SK-N-SH treated with all-trans-retinoic acid at 6 μM for 48 hours (cell line): ENCODE measurements at regions not wholly inside any gene's neighbourhood (a gene's known extent, or its start where the extent isn't known, plus 50 kb on each side); places are given as distances from the start of the nearest gene placed in this dataset.

Experiments
- ATAC-seq: fragments of 200-7000 bp; cut with Tn5 transposase; 3 replicates; pipeline ENCODE4 v1.9.1; 2020; ENCODE audit warnings: mild to moderate bottlenecking, moderate library complexity
- ARNTL ChIP-seq: fragments of 450-650 bp; formaldehyde crosslinking; IDR thresholded peaks from 2 replicates; pipeline ENCODE4 v1.5.0; 2020; ENCODE audit warnings: low read depth, mild to moderate bottlenecking, moderate library complexity, borderline replicate concordance
- BACH2 ChIP-seq: fragments of 250-450 bp; sonication (Bioruptor Pico); IDR thresholded peaks from 2 replicates; pipeline ENCODE4 v1.9.0; 2021; ENCODE audit warnings: mild to moderate bottlenecking, borderline replicate concordance
- CSDC2 ChIP-seq: fragments of 250-450 bp; sonication (Bioruptor Pico); IDR thresholded peaks from 2 replicates; pipeline ENCODE4 v1.5.0; 2020; ENCODE audit warnings: mild to moderate bottlenecking, moderate library complexity
- ESRRG ChIP-seq: fragments of 250-450 bp; sonication (Bioruptor Pico); IDR thresholded peaks from 2 replicates; pipeline ENCODE4 v1.6.1; 2021; ENCODE audit warnings: mild to moderate bottlenecking
- GLIS3 ChIP-seq: fragments of 250-450 bp; sonication (Bioruptor Pico); IDR thresholded peaks from 2 replicates; pipeline ENCODE4 v1.5.0; 2020; ENCODE audit warnings: mild to moderate bottlenecking, moderate library complexity
- ISL1 ChIP-seq: fragments of 250-450 bp; sonication (Bioruptor Pico); IDR thresholded peaks from 2 replicates; pipeline ENCODE4 v2.1.2; 2022; ENCODE audit warnings: mild to moderate bottlenecking, moderate library complexity
- OSR1 ChIP-seq: fragments of 250-450 bp; sonication (Bioruptor Pico); IDR thresholded peaks from 2 replicates; pipeline ENCODE4 v1.8.0; 2022; ENCODE audit warnings: moderate library complexity, mild to moderate bottlenecking, inconsistent platforms
- PPARA ChIP-seq: fragments of 250-450 bp; sonication (Bioruptor Pico); IDR thresholded peaks from 2 replicates; pipeline ENCODE4 v1.5.0; 2020; ENCODE audit warnings: mild to moderate bottlenecking, borderline replicate concordance
- RARB ChIP-seq: fragments of 250-450 bp; sonication (Bioruptor Pico); IDR thresholded peaks from 2 replicates; pipeline ENCODE4 v1.8.0; 2021; ENCODE audit warnings: mild to moderate bottlenecking, moderate library complexity
- SNAI2 ChIP-seq: fragments of 250-450 bp; sonication (Bioruptor Pico); IDR thresholded peaks from 2 replicates; pipeline ENCODE4 v1.5.0; 2020; ENCODE audit warnings: mild to moderate bottlenecking, moderate library complexity
- TCF4 ChIP-seq: fragments of 250-450 bp; sonication (Bioruptor Pico); IDR thresholded peaks from 2 replicates; pipeline ENCODE4 v1.8.0; 2021; ENCODE audit warnings: mild to moderate bottlenecking, moderate library complexity, borderline replicate concordance
- TOX ChIP-seq: fragments of 250-450 bp; sonication (Bioruptor Pico); IDR thresholded peaks from 2 replicates; pipeline ENCODE4 v1.8.0; 2021; ENCODE audit warnings: mild to moderate bottlenecking, moderate library complexity, borderline replicate concordance
- ZC3H10 ChIP-seq: fragments of 250-450 bp; sonication (Bioruptor Pico); IDR thresholded peaks from 2 replicates; pipeline ENCODE4 v1.5.1; 2021; ENCODE audit warnings: mild to moderate bottlenecking, moderate library complexity
- ZFP3 ChIP-seq: fragments of 250-450 bp; sonication (Bioruptor Pico); IDR thresholded peaks from 2 replicates; pipeline ENCODE4 v1.5.0; 2020; ENCODE audit warnings: mild to moderate bottlenecking, moderate library complexity
- ZFP30 ChIP-seq: fragments of 450-650 bp; formaldehyde crosslinking; IDR thresholded peaks from 2 replicates; pipeline ENCODE4 v1.5.0; 2022; ENCODE audit warnings: mild to moderate bottlenecking, moderate library complexity
- ZNF565 ChIP-seq: fragments of 450-650 bp; formaldehyde crosslinking; conservative IDR thresholded peaks from 2 replicates; pipeline ENCODE4 v1.5.0; 2020; ENCODE audit warnings: low read depth, mild to moderate bottlenecking, moderate library complexity
- ZNF70 ChIP-seq: fragments of 450-650 bp; formaldehyde crosslinking; IDR thresholded peaks from 2 replicates; pipeline ENCODE4 v1.5.0; 2020; ENCODE audit warnings: mild to moderate bottlenecking, moderate library complexity
- ZNF8 ChIP-seq: fragments of 450-650 bp; formaldehyde crosslinking; IDR thresholded peaks from 2 replicates; pipeline ENCODE4 v1.5.0; 2020; ENCODE audit warnings: mild to moderate bottlenecking, moderate library complexity
- TF ChIP-seq, protein P1 (sequence below): fragments of 250-450 bp; sonication (Bioruptor Pico); IDR thresholded peaks from 2 replicates; pipeline ENCODE4 v1.5.1; 2021; ENCODE audit warnings: mild to moderate bottlenecking, moderate library complexity
- TF ChIP-seq, protein P2 (sequence below): fragments of 250-450 bp; sonication (Bioruptor Pico); IDR thresholded peaks from 2 replicates; pipeline ENCODE4 v1.5.1; 2020; ENCODE audit warnings: low read depth, mild to moderate bottlenecking, moderate library complexity
- TF ChIP-seq, protein P3 (sequence below): fragments of 250-450 bp; sonication (Bioruptor Pico); IDR thresholded peaks from 2 replicates; pipeline ENCODE4 v1.8.0; 2021; ENCODE audit warnings: low read depth, mild to moderate bottlenecking, moderate library complexity, borderline replicate concordance
- TF ChIP-seq, protein P4 (sequence below): fragments of 250-450 bp; sonication (Bioruptor Pico); IDR thresholded peaks from 2 replicates; pipeline ENCODE4 v1.8.0; 2020; ENCODE audit warnings: mild to moderate bottlenecking, moderate library complexity, borderline replicate concordance
- TF ChIP-seq, protein P5 (sequence below): fragments of 250-450 bp; sonication (Bioruptor Pico); IDR thresholded peaks from 2 replicates; pipeline ENCODE4 v1.5.0; 2020; ENCODE audit warnings: mild to moderate bottlenecking, moderate library complexity

DNA sequence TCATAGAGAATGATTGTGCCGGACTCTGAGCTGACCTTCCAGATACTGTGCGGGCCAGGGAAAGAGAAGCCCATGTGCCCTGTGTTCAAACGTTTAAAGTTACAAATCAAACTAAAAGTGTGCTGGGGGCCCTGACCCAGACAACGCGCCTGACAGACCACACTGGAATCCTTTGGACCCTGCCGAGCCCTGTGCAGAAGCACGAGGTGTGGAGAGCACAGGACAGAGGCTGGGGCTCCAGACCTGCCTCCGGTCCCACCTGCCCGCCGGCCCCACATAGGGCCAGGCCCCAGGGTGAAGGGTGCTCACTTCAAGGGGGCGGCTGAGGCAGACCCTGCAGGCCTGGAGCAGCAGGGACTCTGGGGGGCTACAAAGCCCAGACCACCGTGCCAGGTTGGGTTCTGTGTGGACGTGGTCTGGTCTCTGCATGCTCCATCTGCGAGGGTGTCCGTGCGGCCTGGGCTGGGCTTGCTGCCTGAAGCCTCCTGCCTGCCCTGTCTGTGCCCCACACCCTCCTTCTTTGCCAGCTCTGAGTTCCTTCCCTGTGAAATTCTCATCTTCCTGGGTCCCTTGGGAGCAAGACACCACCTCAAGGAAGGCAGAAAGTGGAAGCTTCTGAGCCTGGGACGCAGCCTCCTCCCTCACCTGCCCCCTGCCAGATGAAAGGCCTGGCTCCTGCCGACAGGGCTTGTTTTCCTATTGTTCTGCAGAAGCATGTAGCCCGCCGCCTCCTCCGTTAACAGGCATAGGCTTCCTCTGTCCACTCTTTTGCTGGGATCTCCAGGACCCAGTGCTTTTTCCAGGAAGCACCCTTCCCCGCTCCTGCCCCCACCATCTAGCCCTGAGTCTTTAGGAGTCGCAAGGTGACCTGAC lies 186.2 kb downstream of the ERMARD start:
- no peak for TF ChIP-seq ZNF8 (CRISPR knock-in tag)
- TF ChIP-seq RARB (CRISPR knock-in tag): no peak
- no peak for TF ChIP-seq ZNF70 (CRISPR knock-in tag)
- TF ChIP-seq CSDC2 (CRISPR knock-in tag): no peak
- no peak for TF ChIP-seq ISL1 (CRISPR knock-in tag)
- TF ChIP-seq SNAI2 (CRISPR knock-in tag): no peak
- TF ChIP-seq TOX (CRISPR knock-in tag): no peak
- TF ChIP-seq ZC3H10 (CRISPR knock-in tag): no peak
- TF ChIP-seq ZNF565: no peak
- TF ChIP-seq PPARA (CRISPR knock-in tag): no peak
- TF ChIP-seq, protein P1, sequence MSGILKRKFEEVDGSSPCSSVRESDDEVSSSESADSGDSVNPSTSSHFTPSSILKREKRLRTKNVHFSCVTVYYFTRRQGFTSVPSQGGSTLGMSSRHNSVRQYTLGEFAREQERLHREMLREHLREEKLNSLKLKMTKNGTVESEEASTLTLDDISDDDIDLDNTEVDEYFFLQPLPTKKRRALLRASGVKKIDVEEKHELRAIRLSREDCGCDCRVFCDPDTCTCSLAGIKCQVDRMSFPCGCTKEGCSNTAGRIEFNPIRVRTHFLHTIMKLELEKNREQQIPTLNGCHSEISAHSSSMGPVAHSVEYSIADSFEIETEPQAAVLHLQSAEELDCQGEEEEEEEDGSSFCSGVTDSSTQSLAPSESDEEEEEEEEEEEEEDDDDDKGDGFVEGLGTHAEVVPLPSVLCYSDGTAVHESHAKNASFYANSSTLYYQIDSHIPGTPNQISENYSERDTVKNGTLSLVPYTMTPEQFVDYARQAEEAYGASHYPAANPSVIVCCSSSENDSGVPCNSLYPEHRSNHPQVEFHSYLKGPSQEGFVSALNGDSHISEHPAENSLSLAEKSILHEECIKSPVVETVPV (CRISPR knock-in tag): no peak
- no peak for TF ChIP-seq GLIS3 (CRISPR knock-in tag)
- no peak for TF ChIP-seq ESRRG (CRISPR knock-in tag)
- no peak for TF ChIP-seq TCF4 (CRISPR knock-in tag)
- TF ChIP-seq, protein P2, sequence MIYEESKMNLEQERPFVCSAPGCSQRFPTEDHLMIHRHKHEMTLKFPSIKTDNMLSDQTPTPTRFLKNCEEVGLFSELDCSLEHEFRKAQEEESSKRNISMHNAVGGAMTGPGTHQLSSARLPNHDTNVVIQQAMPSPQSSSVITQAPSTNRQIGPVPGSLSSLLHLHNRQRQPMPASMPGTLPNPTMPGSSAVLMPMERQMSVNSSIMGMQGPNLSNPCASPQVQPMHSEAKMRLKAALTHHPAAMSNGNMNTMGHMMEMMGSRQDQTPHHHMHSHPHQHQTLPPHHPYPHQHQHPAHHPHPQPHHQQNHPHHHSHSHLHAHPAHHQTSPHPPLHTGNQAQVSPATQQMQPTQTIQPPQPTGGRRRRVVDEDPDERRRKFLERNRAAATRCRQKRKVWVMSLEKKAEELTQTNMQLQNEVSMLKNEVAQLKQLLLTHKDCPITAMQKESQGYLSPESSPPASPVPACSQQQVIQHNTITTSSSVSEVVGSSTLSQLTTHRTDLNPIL: no peak
- no peak for TF ChIP-seq BACH2 (CRISPR knock-in tag)
- no peak for TF ChIP-seq OSR1 (CRISPR knock-in tag)
- no peak for TF ChIP-seq ZFP3 (CRISPR knock-in tag)
- TF ChIP-seq ARNTL (CRISPR knock-in tag): no peak
- TF ChIP-seq, protein P3, sequence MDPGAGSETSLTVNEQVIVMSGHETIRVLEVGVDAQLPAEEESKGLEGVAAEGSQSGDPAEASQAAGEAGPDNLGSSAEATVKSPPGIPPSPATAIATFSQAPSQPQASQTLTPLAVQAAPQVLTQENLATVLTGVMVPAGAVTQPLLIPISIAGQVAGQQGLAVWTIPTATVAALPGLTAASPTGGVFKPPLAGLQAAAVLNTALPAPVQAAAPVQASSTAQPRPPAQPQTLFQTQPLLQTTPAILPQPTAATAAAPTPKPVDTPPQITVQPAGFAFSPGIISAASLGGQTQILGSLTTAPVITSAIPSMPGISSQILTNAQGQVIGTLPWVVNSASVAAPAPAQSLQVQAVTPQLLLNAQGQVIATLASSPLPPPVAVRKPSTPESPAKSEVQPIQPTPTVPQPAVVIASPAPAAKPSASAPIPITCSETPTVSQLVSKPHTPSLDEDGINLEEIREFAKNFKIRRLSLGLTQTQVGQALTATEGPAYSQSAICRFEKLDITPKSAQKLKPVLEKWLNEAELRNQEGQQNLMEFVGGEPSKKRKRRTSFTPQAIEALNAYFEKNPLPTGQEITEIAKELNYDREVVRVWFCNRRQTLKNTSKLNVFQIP (CRISPR knock-in tag): no peak
- no peak for ATAC-seq

DNA sequence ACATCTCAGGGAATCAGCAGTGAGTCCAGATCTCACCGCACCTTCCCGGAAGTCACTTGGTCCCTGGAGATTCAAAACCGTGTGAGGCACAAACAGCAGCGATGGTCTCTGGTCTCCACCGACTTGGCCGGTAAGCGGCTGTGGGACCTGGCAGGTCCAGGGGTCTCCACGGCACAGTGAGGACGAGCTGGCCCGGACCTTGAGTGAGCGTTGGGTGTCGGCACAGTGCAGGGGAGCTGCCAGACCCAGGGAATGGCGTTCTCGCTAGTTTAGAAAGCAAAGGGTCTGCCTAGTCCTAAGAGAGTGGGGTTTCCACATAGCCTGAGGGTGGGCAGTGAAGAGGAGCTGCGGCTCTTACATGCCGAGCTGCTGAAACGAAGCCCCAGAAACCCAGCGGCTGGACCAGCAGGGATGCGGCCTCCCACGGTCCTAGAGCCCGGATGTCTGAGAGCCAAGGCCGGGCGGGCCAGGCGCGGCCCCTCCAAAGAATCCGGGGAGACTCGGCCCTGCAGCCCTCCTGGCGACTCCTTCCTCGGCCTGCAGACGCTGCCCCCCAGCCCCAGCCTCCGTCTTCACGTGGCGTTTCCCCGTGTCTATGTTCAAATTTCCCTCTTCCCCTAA lies 185.0 kb downstream of the ERMARD start:
- TF ChIP-seq ARNTL (CRISPR knock-in tag): no peak
- TF ChIP-seq ZNF565: no peak
- TF ChIP-seq, protein P4, sequence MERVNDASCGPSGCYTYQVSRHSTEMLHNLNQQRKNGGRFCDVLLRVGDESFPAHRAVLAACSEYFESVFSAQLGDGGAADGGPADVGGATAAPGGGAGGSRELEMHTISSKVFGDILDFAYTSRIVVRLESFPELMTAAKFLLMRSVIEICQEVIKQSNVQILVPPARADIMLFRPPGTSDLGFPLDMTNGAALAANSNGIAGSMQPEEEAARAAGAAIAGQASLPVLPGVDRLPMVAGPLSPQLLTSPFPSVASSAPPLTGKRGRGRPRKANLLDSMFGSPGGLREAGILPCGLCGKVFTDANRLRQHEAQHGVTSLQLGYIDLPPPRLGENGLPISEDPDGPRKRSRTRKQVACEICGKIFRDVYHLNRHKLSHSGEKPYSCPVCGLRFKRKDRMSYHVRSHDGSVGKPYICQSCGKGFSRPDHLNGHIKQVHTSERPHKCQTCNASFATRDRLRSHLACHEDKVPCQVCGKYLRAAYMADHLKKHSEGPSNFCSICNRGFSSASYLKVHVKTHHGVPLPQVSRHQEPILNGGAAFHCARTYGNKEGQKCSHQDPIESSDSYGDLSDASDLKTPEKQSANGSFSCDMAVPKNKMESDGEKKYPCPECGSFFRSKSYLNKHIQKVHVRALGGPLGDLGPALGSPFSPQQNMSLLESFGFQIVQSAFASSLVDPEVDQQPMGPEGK (CRISPR knock-in tag): no peak
- no peak for TF ChIP-seq ESRRG (CRISPR knock-in tag)
- no peak for TF ChIP-seq TCF4 (CRISPR knock-in tag)
- no peak for TF ChIP-seq ZFP30
- TF ChIP-seq ZNF70 (CRISPR knock-in tag): no peak
- TF ChIP-seq, protein P5, sequence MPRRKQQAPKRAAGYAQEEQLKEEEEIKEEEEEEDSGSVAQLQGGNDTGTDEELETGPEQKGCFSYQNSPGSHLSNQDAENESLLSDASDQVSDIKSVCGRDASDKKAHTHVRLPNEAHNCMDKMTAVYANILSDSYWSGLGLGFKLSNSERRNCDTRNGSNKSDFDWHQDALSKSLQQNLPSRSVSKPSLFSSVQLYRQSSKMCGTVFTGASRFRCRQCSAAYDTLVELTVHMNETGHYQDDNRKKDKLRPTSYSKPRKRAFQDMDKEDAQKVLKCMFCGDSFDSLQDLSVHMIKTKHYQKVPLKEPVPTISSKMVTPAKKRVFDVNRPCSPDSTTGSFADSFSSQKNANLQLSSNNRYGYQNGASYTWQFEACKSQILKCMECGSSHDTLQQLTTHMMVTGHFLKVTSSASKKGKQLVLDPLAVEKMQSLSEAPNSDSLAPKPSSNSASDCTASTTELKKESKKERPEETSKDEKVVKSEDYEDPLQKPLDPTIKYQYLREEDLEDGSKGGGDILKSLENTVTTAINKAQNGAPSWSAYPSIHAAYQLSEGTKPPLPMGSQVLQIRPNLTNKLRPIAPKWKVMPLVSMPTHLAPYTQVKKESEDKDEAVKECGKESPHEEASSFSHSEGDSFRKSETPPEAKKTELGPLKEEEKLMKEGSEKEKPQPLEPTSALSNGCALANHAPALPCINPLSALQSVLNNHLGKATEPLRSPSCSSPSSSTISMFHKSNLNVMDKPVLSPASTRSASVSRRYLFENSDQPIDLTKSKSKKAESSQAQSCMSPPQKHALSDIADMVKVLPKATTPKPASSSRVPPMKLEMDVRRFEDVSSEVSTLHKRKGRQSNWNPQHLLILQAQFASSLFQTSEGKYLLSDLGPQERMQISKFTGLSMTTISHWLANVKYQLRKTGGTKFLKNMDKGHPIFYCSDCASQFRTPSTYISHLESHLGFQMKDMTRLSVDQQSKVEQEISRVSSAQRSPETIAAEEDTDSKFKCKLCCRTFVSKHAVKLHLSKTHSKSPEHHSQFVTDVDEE (CRISPR knock-in tag): no peak
- TF ChIP-seq, protein P2: no peak
- TF ChIP-seq GLIS3 (CRISPR knock-in tag): no peak
- TF ChIP-seq TOX (CRISPR knock-in tag): no peak
- no peak for TF ChIP-seq ISL1 (CRISPR knock-in tag)
- TF ChIP-seq ZFP3 (CRISPR knock-in tag): no peak
- no peak for TF ChIP-seq PPARA (CRISPR knock-in tag)

More for the DNA sequence above, 185.0 kb downstream of the ERMARD start:
- ATAC-seq: no peak
